ENCODE measurements at regions not wholly inside any gene's neighbourhood (a gene's known extent, or its start where the extent isn't known, plus 50 kb on each side); places are given as distances from the start of the nearest gene placed in this dataset.

GRCh38 chr18:7349181-7349837 is 118.4 kb downstream of the LRRC30 start:
- no peak for DNase-seq (ENCODE audit: low read depth)

- no peak for DNase-seq (ENCODE audit: low read depth)
These were observed 128.3 kb downstream of the LRRC30 start for GRCh38 chr18:7358989-7359726.

GRCh38 chr18:7360606-7361170 is 129.8 kb downstream of the LRRC30 start:
- no peak for DNase-seq (ENCODE audit: low read depth)

GRCh38 chr18:7363338-7363737 is 132.4 kb downstream of the LRRC30 start:
- DNase-seq (ENCODE audit: low read depth): no peak

GRCh38 chr18:7366597-7366996 is 135.7 kb downstream of the LRRC30 start:
- no peak for DNase-seq (ENCODE audit: low read depth)

- DNase-seq (ENCODE audit: low read depth): no peak
These were observed 136.4 kb downstream of the LRRC30 start for GRCh38 chr18:7367336-7367735.

- DNase-seq (ENCODE audit: low read depth): no peak
These were observed 138.1 kb downstream of the LRRC30 start for GRCh38 chr18:7369006-7369405.

GRCh38 chr18:7370375-7370774 is 139.5 kb downstream of the LRRC30 start:
- no peak for DNase-seq (ENCODE audit: low read depth)

- DNase-seq (ENCODE audit: low read depth): no peak
These were observed 139.9 kb downstream of the LRRC30 start for GRCh38 chr18:7370802-7371201.

- no peak for DNase-seq (ENCODE audit: low read depth)
These were observed 142.6 kb downstream of the LRRC30 start for GRCh38 chr18:7373441-7373840.

GRCh38 chr18:7381307-7381706 is 150.4 kb downstream of the LRRC30 start:
- DNase-seq (ENCODE audit: low read depth): no peak

GRCh38 chr18:7382328-7383001 is 151.6 kb downstream of the LRRC30 start:
- no peak for DNase-seq (ENCODE audit: low read depth)

GRCh38 chr18:7383002-7383980 is 152.4 kb downstream of the LRRC30 start:
- no peak for DNase-seq (ENCODE audit: low read depth)

GRCh38 chr18:7388741-7389140 is 157.9 kb downstream of the LRRC30 start:
- DNase-seq (ENCODE audit: low read depth): no peak

GRCh38 chr18:7390731-7391492 is 160.0 kb downstream of the LRRC30 start:
- DNase-seq (ENCODE audit: low read depth): no peak

- DNase-seq (ENCODE audit: low read depth): no peak
These were observed 162.2 kb downstream of the LRRC30 start for GRCh38 chr18:7393080-7393479.

GRCh38 chr18:7394050-7394659 is 163.3 kb downstream of the LRRC30 start:
- no peak for DNase-seq (ENCODE audit: low read depth)

GRCh38 chr18:7395566-7395965 is 164.7 kb downstream of the LRRC30 start:
- DNase-seq (ENCODE audit: low read depth): no peak

GRCh38 chr18:7413906-7414305 is 153.2 kb upstream of the PTPRM start:
- no peak for DNase-seq (ENCODE audit: low read depth)

- no peak for DNase-seq (ENCODE audit: low read depth)
These were observed 152.7 kb upstream of the PTPRM start for GRCh38 chr18:7414459-7414858.
